K562 (cell line): ENCODE measurements at regions not wholly inside any gene's neighbourhood (a gene's known extent, or its start where the extent isn't known, plus 50 kb on each side); places are given as distances from the start of the nearest gene placed in this dataset.

Experiments
- ATAC-seq: fragments of 200-7000 bp; cut with Tn5 transposase; 3 replicates; pipeline ENCODE4 v1.9.1; 2020; ENCODE audit warnings: moderate library complexity
- BruUV-seq: library from RNA; stranded (reverse); fragments of 400-500 nt; replicated peaks from 2 replicates; lab custom pipeline; 2021; lab: Mats Ljungman, UMichigan
- CTCF ChIA-PET: fragments of 300-600 bp; formaldehyde crosslinking; extraction: SDS; loops from one replicate; lab custom pipeline; 2021; ENCODE audit warnings: low intra/inter-chr PET ratio; lab: Yijun Ruan, JAX
- POLR2A ChIA-PET: fragments of 300-600, 350-650 bp; sonication (Branson Sonifier 250); formaldehyde crosslinking; extraction: SDS; loops from one replicate; lab custom pipeline; 2021; ENCODE audit warnings: antibody characterized with exemption, inconsistent platforms; lab: Yijun Ruan, JAX
- DNase-seq, 4 experiments: peaks; one replicate each; pipeline versions ENCODE4 v3.0.0 to v3.0.0-alpha.2; 2011 to 2018; ENCODE audit warnings: low spot score in 3 of 4, mixed read lengths in 3 of 4; ENCODE audit errors: extremely low read depth in 1 of 4
- FAIRE-seq: peaks from 2 replicates; lab custom pipeline; 2011; peaks lifted over from hg19 to GRCh38; lab: Jason Lieb, UNC
- H2AFZ ChIP-seq: 2 replicates; pipeline ENCODE4 v1.6.0; 2011; ENCODE audit warnings: low read depth, low read length, control low read depth, inconsistent platforms
- H3K27ac ChIP-seq: fragments of 200-600 bp; 3 replicates; pipeline ENCODE4 v1.8.0; 2011; ENCODE audit warnings: low read depth, mild to moderate bottlenecking, control low read depth, inconsistent platforms, low read length, moderate library complexity, mixed read lengths; ENCODE audit errors: extremely low read depth
- H3K27me3 ChIP-seq, 2 experiments: fragments of 300-600 bp in 1 of 2; 2 replicates in 1 of 2; 3 replicates in 1 of 2; pipeline versions ENCODE4 v1.6.0 to v1.8.0; 2011; ENCODE audit warnings: inconsistent platforms in 2 of 2, low read length in 2 of 2, mild to moderate bottlenecking in 1 of 2, mixed read lengths in 1 of 2, moderate library complexity in 1 of 2; ENCODE audit not compliant: control insufficient read depth in 2 of 2, insufficient read depth in 2 of 2
- H3K36me3 ChIP-seq: fragments of 300-600 bp; 3 replicates; pipeline ENCODE4 v1.8.0; 2011; ENCODE audit warnings: mild to moderate bottlenecking, low read length, inconsistent platforms; ENCODE audit not compliant: control insufficient read depth, insufficient read depth
- H3K4me1 ChIP-seq, 2 experiments: fragments of 200-600 bp in 1 of 2; replicated peaks in 1 of 2; 2 replicates in 1 of 2; 3 replicates in 1 of 2; pipeline versions ENCODE4 v1.5.1 to v1.8.0; 2011; ENCODE audit warnings: inconsistent platforms in 2 of 2, low read length in 2 of 2, mild to moderate bottlenecking in 1 of 2, mixed read lengths in 1 of 2, moderate library complexity in 1 of 2; ENCODE audit not compliant: control insufficient read depth in 2 of 2, insufficient read depth in 2 of 2
- H3K4me2 ChIP-seq: 2 replicates; pipeline ENCODE4 v1.6.1; 2011; ENCODE audit warnings: low read length, control low read depth, inconsistent platforms, mixed read lengths; ENCODE audit not compliant: insufficient read depth
- H3K4me3 ChIP-seq: fragments of 200-600 bp; sonication (generic), shearing (Covaris generic); 2 replicates; pipeline ENCODE4 v1.5.1; 2016; ENCODE audit warnings: control low read depth, inconsistent platforms
- H3K79me2 ChIP-seq: fragments of 200-600 bp; 3 replicates; pipeline ENCODE4 v1.8.0; 2011; ENCODE audit warnings: low read length, inconsistent platforms; ENCODE audit not compliant: control insufficient read depth, insufficient read depth
- H3K9ac ChIP-seq, 2 experiments: 2 replicates each; pipeline versions ENCODE4 v1.6.0 to v1.6.1; 2011; ENCODE audit warnings: low read depth in 2 of 2, low read length in 2 of 2, control low read depth in 1 of 2, inconsistent platforms in 1 of 2, mild to moderate bottlenecking in 1 of 2, mixed read lengths in 1 of 2; ENCODE audit not compliant: insufficient read depth in 1 of 2
- H3K9me1 ChIP-seq: one replicate; pipeline ENCODE4 v1.6.0; 2011; ENCODE audit warnings: inconsistent platforms, mild to moderate bottlenecking, low read length, moderate library complexity; ENCODE audit not compliant: control insufficient read depth, insufficient read depth
- H3K9me3 ChIP-seq: replicated peaks from 2 replicates; pipeline ENCODE4 v1.5.1; 2011; ENCODE audit warnings: low read depth, low read length, inconsistent platforms; ENCODE audit not compliant: control insufficient read depth, insufficient read depth
- H4K20me1 ChIP-seq: replicated peaks from 2 replicates; pipeline ENCODE4 v1.6.1; 2011; ENCODE audit warnings: low read length, inconsistent platforms, mixed read lengths; ENCODE audit not compliant: control insufficient read depth, insufficient read depth
- NELFE ChIP-seq: IDR thresholded peaks from 2 replicates; pipeline ENCODE4 v1.6.1; 2011; ENCODE audit warnings: mild to moderate bottlenecking; ENCODE audit not compliant: insufficient read depth, insufficient read length
- NFIC ChIP-seq: fragments of 450-650 bp; IDR thresholded peaks from 2 replicates; pipeline ENCODE4 v1.6.1; 2017; ENCODE audit warnings: mild to moderate bottlenecking, inconsistent platforms
- NRF1 ChIP-seq, 2 experiments: fragments of 450-650 bp; IDR thresholded peaks in 1 of 2; conservative IDR thresholded peaks in 1 of 2; 2 replicates each; pipeline ENCODE4 v1.6.1; 2014; ENCODE audit warnings: mild to moderate bottlenecking in 2 of 2
- PHTF2 ChIP-seq: fragments of 250-450 bp; sonication (Bioruptor Pico); IDR thresholded peaks from 2 replicates; pipeline ENCODE4 v1.5.0; 2021; ENCODE audit warnings: mild to moderate bottlenecking
- ZNF124 ChIP-seq: sonication (generic); formaldehyde crosslinking; IDR thresholded peaks from 2 replicates; pipeline ENCODE4 v1.8.1; 2022; ENCODE audit warnings: missing genetic modification reagents
- ZNF263 ChIP-seq: sonication (generic); formaldehyde crosslinking; IDR thresholded peaks from 2 replicates; pipeline ENCODE4 v1.8.0; 2022; ENCODE audit warnings: mild to moderate bottlenecking, missing genetic modification reagents, borderline replicate concordance
- WGBS: fragments of 100-300 bp; shearing (Covaris generic); methylation state at CpG from one replicate; pipeline ENCODE4 v1.1.6; 2016; ENCODE audit warnings: low coverage, mixed read lengths; ENCODE audit not compliant: insufficient coverage; ENCODE audit errors: missing lambda C conversion rate; 5-methylcytosine and 5-hydroxymethylcytosine counted together
- in situ Hi-C: fragments of 300-500 bp; cut with MboI; formaldehyde crosslinking; loops from 4 replicates; pipeline ENCODE4 v1.15.0; 2018; ENCODE audit warnings: inconsistent platforms, mixed read lengths
- intact Hi-C: fragments of 100-400 bp; cut with micrococcal nuclease; formaldehyde crosslinking; loops from 2 replicates; pipeline ENCODE4 v1.14.2; 2022
- TF ChIP-seq, protein P1 (sequence below): sonication (generic); formaldehyde crosslinking; IDR thresholded peaks from 2 replicates; pipeline ENCODE4 v1.8.1; 2022; ENCODE audit warnings: missing genetic modification reagents

DNA sequence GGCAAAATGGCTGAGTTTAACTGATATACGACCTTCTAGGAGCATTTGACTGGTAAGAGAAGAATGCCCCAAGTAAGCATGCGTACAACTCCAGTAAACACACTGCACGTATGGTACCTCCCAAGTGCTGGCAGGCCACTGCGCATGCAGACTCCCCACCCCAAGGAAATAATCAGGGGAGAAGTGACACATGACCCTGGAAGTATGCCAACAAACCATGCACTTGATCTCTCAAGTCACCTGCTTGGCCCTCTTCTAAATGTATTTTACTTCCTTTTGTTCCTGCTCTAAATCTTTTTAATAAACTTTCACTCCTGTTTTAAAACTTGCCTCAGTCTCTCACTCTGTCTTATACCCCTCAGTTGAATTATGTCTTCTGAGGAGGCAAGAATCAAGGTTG lies 129.8 kb upstream of the COL5A2 start:
- Histone ChIP-seq H3K9me3 (no peaks in the 10 kb centered on the region), H3K79me2 (no peaks in the 10 kb centered on the region), H3K4me2 (no peak overlapping the region), H3K9ac (no peak overlapping the region), H3K36me3 (no peaks in the 10 kb centered on the region), H2AFZ (no peak overlapping the region), H3K27me3 (no peaks in the 10 kb centered on the region), H3K27ac (no peak overlapping the region), H3K4me1 (no peaks in the 10 kb centered on the region), H3K4me3 (no peak overlapping the region), H4K20me1 (no peaks in the 10 kb centered on the region), H3K9me1 (no peaks in the 10 kb centered on the region)
- intact Hi-C loops = loop anchor here (10.0 kb wide), 1 partner anchor 105 kb away; no protein-coding TSS in a partner anchor
- no peak for FAIRE-seq
- ATAC-seq = no peak
- CTCF ChIA-PET = no interaction called here
- in situ Hi-C loops = no loop called here
- POLR2A ChIA-PET = no interaction called here
- DNase-seq = peak in 1 of 4 experiments; percentile 14
- WGBS = 3% methylated on average over 4 of the region's 4 CpGs
- TF ChIP-seq NRF1 (conservative IDR thresholded peaks at IDR 0.05 in 1 of 2, IDR thresholded peaks at IDR 0.05 in 1 of 2) (peak in 1 of 2 experiments; percentile 44; a peak in 2 of 4 replicates), PHTF2 (CRISPR knock-in tag) (no peak), NELFE (no peak), ZNF124 (CRISPR knock-in tag) (no peak), ZNF263 (CRISPR knock-in tag) (no peak), NFIC (peak; percentile 36; the same call in 1 of the 2 replicates)
- TF ChIP-seq, protein P1, sequence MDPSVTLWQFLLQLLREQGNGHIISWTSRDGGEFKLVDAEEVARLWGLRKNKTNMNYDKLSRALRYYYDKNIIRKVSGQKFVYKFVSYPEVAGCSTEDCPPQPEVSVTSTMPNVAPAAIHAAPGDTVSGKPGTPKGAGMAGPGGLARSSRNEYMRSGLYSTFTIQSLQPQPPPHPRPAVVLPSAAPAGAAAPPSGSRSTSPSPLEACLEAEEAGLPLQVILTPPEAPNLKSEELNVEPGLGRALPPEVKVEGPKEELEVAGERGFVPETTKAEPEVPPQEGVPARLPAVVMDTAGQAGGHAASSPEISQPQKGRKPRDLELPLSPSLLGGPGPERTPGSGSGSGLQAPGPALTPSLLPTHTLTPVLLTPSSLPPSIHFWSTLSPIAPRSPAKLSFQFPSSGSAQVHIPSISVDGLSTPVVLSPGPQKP (CRISPR knock-in tag) = no peak
- no TSS peak for BruUV-seq
